H9 (cell line): ENCODE measurements at regions not wholly inside any gene's neighbourhood (a gene's known extent, or its start where the extent isn't known, plus 50 kb on each side); places are given as distances from the start of the nearest gene placed in this dataset.

Experiments used
- DNase-seq: peaks from one replicate; pipeline ENCODE4 v3.0.0-alpha.2; 2017
- H2AFZ ChIP-seq: one replicate; pipeline ENCODE4 v1.6.1; 2013; ENCODE audit warnings: mild to moderate bottlenecking, low read length, control low read depth, moderate library complexity
- H2AK5ac ChIP-seq: 2 replicates; pipeline ENCODE4 v1.6.1; 2013; ENCODE audit warnings: low read length, control low read depth, mixed read lengths; ENCODE audit not compliant: insufficient read length
- H2BK120ac ChIP-seq: one replicate; pipeline ENCODE4 v1.6.1; 2013; ENCODE audit warnings: low read depth, mild to moderate bottlenecking, low read length, control low read depth, inconsistent platforms; ENCODE audit not compliant: poor library complexity, severe bottlenecking
- H2BK12ac ChIP-seq: 2 replicates; pipeline ENCODE4 v1.6.1; 2013; ENCODE audit warnings: low read length, control low read depth, mixed read lengths, low read depth; ENCODE audit not compliant: insufficient read length
- H2BK15ac ChIP-seq: 2 replicates; pipeline ENCODE4 v1.6.1; 2013; ENCODE audit warnings: low read depth, low read length, control low read depth
- H2BK20ac ChIP-seq: one replicate; pipeline ENCODE4 v1.6.1; 2013; ENCODE audit warnings: low read depth, mild to moderate bottlenecking, low read length, control low read depth, inconsistent platforms; ENCODE audit not compliant: poor library complexity, severe bottlenecking
- H2BK5ac ChIP-seq: 2 replicates; pipeline ENCODE4 v1.6.1; 2013; ENCODE audit warnings: low read length, control low read depth, mixed read lengths; ENCODE audit not compliant: insufficient read length
- H3K14ac ChIP-seq: 2 replicates; pipeline ENCODE4 v1.6.1; 2013; ENCODE audit warnings: low read length, control low read depth; ENCODE audit not compliant: insufficient read depth
- H3K18ac ChIP-seq: 2 replicates; pipeline ENCODE4 v1.6.1; 2013; ENCODE audit warnings: low read depth, mild to moderate bottlenecking, mixed read lengths, low read length, control low read depth; ENCODE audit not compliant: insufficient read length
- H3K23ac ChIP-seq: 2 replicates; pipeline ENCODE4 v1.6.1; 2013; ENCODE audit warnings: low read length, control low read depth, mixed read lengths, low read depth; ENCODE audit not compliant: insufficient read length
- H3K23me2 ChIP-seq: 2 replicates; pipeline ENCODE4 v1.6.1; 2013; ENCODE audit warnings: low read depth, mild to moderate bottlenecking, mixed read lengths, low read length, control low read depth; ENCODE audit not compliant: insufficient read length, poor library complexity, severe bottlenecking
- H3K27ac ChIP-seq: 2 replicates; pipeline ENCODE4 v1.5.1; 2013; ENCODE audit warnings: low read length, control low read depth, mixed read lengths, low read depth; ENCODE audit not compliant: insufficient read length
- H3K27me3 ChIP-seq: 2 replicates; pipeline ENCODE4 v1.6.1; 2013; ENCODE audit warnings: low read length, control low read depth, inconsistent platforms; ENCODE audit not compliant: insufficient read depth
- H3K4ac ChIP-seq: 2 replicates; pipeline ENCODE4 v1.6.1; 2013; ENCODE audit warnings: low read depth, mild to moderate bottlenecking, control low read depth, inconsistent platforms, low read length, moderate library complexity
- H3K4me1 ChIP-seq: 2 replicates; pipeline ENCODE4 v1.6.1; 2013; ENCODE audit warnings: low read length, control low read depth, inconsistent platforms; ENCODE audit not compliant: insufficient read depth
- H3K4me2 ChIP-seq: 2 replicates; pipeline ENCODE4 v1.6.1; 2013; ENCODE audit warnings: low read length, control low read depth, mixed read lengths; ENCODE audit not compliant: insufficient read length, insufficient read depth
- H3K56ac ChIP-seq: 2 replicates; pipeline ENCODE4 v1.6.1; 2013; ENCODE audit warnings: low read depth, mild to moderate bottlenecking, mixed read lengths, low read length, control low read depth; ENCODE audit not compliant: insufficient read length
- H3K79me1 ChIP-seq: 2 replicates; pipeline ENCODE4 v1.6.1; 2013; ENCODE audit warnings: low read depth, mild to moderate bottlenecking, moderate library complexity, low read length, control low read depth, inconsistent platforms; ENCODE audit not compliant: insufficient read depth, poor library complexity, severe bottlenecking
- H3K79me2 ChIP-seq: 2 replicates; pipeline ENCODE4 v1.6.1; 2013; ENCODE audit warnings: low read length, control low read depth, inconsistent platforms; ENCODE audit not compliant: insufficient read depth
- H3K9ac ChIP-seq: 2 replicates; pipeline ENCODE4 v1.6.1; 2013; ENCODE audit warnings: low read length, control low read depth, mixed read lengths; ENCODE audit not compliant: insufficient read length; ENCODE audit errors: extremely low read depth
- H3K9me3 ChIP-seq: one replicate; pipeline ENCODE4 v1.6.1; 2013; ENCODE audit warnings: low read depth, low read length, inconsistent platforms; ENCODE audit not compliant: control insufficient read depth
- H3T11ph ChIP-seq: one replicate; pipeline ENCODE4 v1.6.1; 2013; ENCODE audit warnings: mild to moderate bottlenecking, low read length, control low read depth, inconsistent platforms
- H4K20me1 ChIP-seq: one replicate; pipeline ENCODE4 v1.6.1; 2013; ENCODE audit not compliant: control insufficient read depth, insufficient read length, insufficient read depth
- H4K5ac ChIP-seq: 2 replicates; pipeline ENCODE4 v1.6.1; 2013; ENCODE audit warnings: low read depth, mild to moderate bottlenecking, mixed read lengths, low read length, control low read depth; ENCODE audit not compliant: insufficient read length
- H4K8ac ChIP-seq: replicated peaks from 2 replicates; pipeline ENCODE4 v1.6.1; 2013; ENCODE audit warnings: low read length, control low read depth, mixed read lengths, low read depth; ENCODE audit not compliant: insufficient read length
- H4K91ac ChIP-seq: 2 replicates; pipeline ENCODE4 v1.6.1; 2013; ENCODE audit warnings: low read depth, mild to moderate bottlenecking, moderate library complexity, mixed read lengths, low read length, control low read depth; ENCODE audit not compliant: insufficient read length
- H3K27ac Mint-ChIP-seq, 3 experiments: 2 replicates in 2 of 3; 3 replicates in 1 of 3; pipeline ENCODE4 v1.8.0; 2020 to 2021; ENCODE audit warnings: mixed read lengths in 3 of 3, mild to moderate bottlenecking in 1 of 3, moderate library complexity in 1 of 3
- H3K27me3 Mint-ChIP-seq: 2 replicates; pipeline ENCODE4 v1.8.0; 2021; ENCODE audit warnings: low read depth, mild to moderate bottlenecking, moderate library complexity, mixed read lengths
- H3K36me3 Mint-ChIP-seq, 3 experiments: 2 replicates in 2 of 3; 3 replicates in 1 of 3; pipeline ENCODE4 v1.8.0; 2020 to 2021; ENCODE audit warnings: low read depth in 3 of 3, mixed read lengths in 3 of 3; ENCODE audit not compliant: insufficient read depth in 1 of 3
- H3K4me1 Mint-ChIP-seq, 2 experiments: 2 replicates each; pipeline ENCODE4 v1.8.0; 2020; ENCODE audit warnings: mixed read lengths in 2 of 2
- H3K4me3 Mint-ChIP-seq, 2 experiments: 2 replicates in 1 of 2; 3 replicates in 1 of 2; pipeline ENCODE4 v1.8.0; 2020 to 2021; ENCODE audit warnings: mild to moderate bottlenecking in 2 of 2, mixed read lengths in 2 of 2, moderate library complexity in 1 of 2
- H3K9me3 Mint-ChIP-seq, 2 experiments: 2 replicates in 1 of 2; 3 replicates in 1 of 2; pipeline ENCODE4 v1.8.0; 2020; ENCODE audit warnings: mild to moderate bottlenecking in 2 of 2, mixed read lengths in 2 of 2, moderate library complexity in 1 of 2
- WGBS: extraction: QIAGEN DNeasy Blood & Tissue Kit; methylation state at CpG from one replicate; pipeline ENCODE4 v1.1.7; 2013; ENCODE audit warnings: missing lambda C conversion rate, low lambda C conversion rate, mixed read lengths; ENCODE audit not compliant: insufficient read length; ENCODE audit errors: extremely low coverage; 5-methylcytosine and 5-hydroxymethylcytosine counted together
- TF ChIP-seq, protein P1 (sequence below): fragments of 200-600 bp; sonication (generic); conservative IDR thresholded peaks from 3 replicates; pipeline ENCODE4 v1.8.0; 2021; ENCODE audit warnings: antibody characterized with exemption, mild to moderate bottlenecking

DNA sequence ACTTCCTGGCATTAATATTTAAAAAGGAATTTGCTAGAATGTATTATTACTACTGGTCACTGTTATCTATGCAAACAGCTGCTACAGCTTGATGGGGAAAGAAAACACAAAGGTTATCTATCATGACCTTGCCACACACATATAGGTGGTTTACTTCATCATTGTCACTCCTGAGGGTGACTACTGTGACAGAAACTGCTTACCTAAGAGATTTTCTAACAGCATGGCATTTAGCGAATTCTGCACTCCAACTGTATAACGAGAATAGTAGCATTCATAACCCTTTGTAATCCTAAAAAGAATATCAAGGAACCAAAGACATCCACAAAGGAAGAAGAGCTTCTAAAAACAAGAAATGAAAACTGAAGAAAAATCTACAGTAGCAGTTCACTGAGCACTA is 74.6 kb upstream of the SPOCK3 start:
- no peak overlapping the region for H2BK12ac ChIP-seq
- H3K27me3 Mint-ChIP-seq, result no peaks in the 10 kb centered on the region

More for the DNA sequence above, 74.6 kb upstream of the SPOCK3 start:
- Mint-ChIP-seq H3K36me3 (no peaks in the 10 kb centered on the region), H3K27ac (no peak overlapping the region), H3K4me3 (no peak overlapping the region), H3K4me1 (no peaks in the 10 kb centered on the region), H3K9me3 (peaks cover 0 to 2% of the 10 kb centered on the region in 2 experiments; a peak in 1 of 5 replicates)
- H3K4ac ChIP-seq, result no peak overlapping the region
- no peak overlapping the region for H2AK5ac ChIP-seq
- no peak overlapping the region for H3K4me2 ChIP-seq
- no peak overlapping the region for H4K91ac ChIP-seq
- H3K23ac ChIP-seq, result no peak overlapping the region
- no peaks in the 10 kb centered on the region for H3K79me1 ChIP-seq
- no peak overlapping the region for H2BK15ac ChIP-seq
- no peak overlapping the region for H4K8ac ChIP-seq
- no peak overlapping the region for H2BK5ac ChIP-seq
- no peaks in the 10 kb centered on the region for H3K23me2 ChIP-seq
- H3K18ac ChIP-seq, result no peak overlapping the region
- H3K56ac ChIP-seq, result no peak overlapping the region
- no peak overlapping the region for H4K5ac ChIP-seq
- no peak overlapping the region for H3K9ac ChIP-seq
- no peaks in the 10 kb centered on the region for H3K9me3 ChIP-seq
- H3K27me3 ChIP-seq, result no peaks in the 10 kb centered on the region
- no CpG with 5 or more reads among the region's 2 CpGs for WGBS
- H4K20me1 ChIP-seq, result no peaks in the 10 kb centered on the region
- H3K4me1 ChIP-seq, result no peaks in the 10 kb centered on the region
- H3K79me2 ChIP-seq, result no peaks in the 10 kb centered on the region
- TF ChIP-seq, protein P1, sequence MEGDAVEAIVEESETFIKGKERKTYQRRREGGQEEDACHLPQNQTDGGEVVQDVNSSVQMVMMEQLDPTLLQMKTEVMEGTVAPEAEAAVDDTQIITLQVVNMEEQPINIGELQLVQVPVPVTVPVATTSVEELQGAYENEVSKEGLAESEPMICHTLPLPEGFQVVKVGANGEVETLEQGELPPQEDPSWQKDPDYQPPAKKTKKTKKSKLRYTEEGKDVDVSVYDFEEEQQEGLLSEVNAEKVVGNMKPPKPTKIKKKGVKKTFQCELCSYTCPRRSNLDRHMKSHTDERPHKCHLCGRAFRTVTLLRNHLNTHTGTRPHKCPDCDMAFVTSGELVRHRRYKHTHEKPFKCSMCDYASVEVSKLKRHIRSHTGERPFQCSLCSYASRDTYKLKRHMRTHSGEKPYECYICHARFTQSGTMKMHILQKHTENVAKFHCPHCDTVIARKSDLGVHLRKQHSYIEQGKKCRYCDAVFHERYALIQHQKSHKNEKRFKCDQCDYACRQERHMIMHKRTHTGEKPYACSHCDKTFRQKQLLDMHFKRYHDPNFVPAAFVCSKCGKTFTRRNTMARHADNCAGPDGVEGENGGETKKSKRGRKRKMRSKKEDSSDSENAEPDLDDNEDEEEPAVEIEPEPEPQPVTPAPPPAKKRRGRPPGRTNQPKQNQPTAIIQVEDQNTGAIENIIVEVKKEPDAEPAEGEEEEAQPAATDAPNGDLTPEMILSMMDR, result no peak
- H2BK120ac ChIP-seq, result no peak overlapping the region
- no peak overlapping the region for H2BK20ac ChIP-seq
- H3T11ph ChIP-seq, result no peak overlapping the region
- no peak overlapping the region for H3K14ac ChIP-seq
- no peak for DNase-seq
- no peak overlapping the region for H3K27ac ChIP-seq
- no peak overlapping the region for H2AFZ ChIP-seq
